ENCODE measurements at regions not wholly inside any gene's neighbourhood (a gene's known extent, or its start where the extent isn't known, plus 50 kb on each side); places are given as distances from the start of the nearest gene placed in this dataset.

DNA sequence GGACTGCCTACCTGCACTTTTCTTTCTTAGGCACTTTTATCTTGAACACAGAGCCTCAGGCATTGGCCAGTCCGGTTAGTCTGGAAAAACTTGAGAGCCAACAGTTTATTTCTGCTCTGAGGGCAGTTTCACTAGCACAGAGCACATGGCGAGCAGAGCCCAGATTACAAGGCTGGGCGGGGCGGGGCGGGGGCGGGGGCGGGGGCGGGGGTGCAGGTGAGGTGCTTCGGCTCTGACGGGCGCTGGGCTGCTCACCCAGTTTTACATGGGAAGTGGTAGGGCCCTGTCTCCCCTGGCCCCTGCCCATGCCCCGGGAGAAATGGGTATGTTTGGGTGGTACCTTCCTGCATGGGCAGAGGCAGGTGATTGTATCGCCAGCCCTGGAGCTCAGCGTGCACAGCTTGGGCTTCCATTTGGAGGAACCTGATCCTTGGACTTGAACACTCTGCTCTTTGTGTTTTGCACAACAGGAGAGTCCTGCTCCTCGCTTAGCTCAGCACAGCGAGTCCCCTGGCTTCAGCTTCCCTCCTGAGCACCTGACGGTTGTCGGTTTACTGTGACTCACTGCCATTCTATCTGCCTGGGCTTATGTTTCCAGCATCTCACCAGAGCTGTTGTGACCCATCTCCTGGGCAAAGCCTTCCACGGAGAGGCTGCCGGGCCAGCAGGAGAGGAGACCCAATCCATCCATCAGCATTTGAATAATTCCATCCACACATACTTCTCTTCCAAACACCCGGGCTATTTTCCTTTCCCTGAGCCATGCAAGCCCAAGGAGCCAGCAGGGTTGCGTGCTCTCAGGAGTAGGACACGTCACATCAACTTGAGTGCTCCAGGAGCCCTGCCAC, 108.5 kb downstream of the ARF6 start:
- Mint-ChIP-seq H3K9me3 (ENCODE audit: low read depth) (no peaks in the 10 kb centered on the region), H3K4me3 (peak overlapping the region; percentile 84), H3K4me1 (ENCODE audit: low read depth) (peaks cover 64% of the 10 kb centered on the region), H3K27me3 (no peaks in the 10 kb centered on the region), H3K27ac (peak overlapping the region; percentile 99), H3K36me3 (no peaks in the 10 kb centered on the region)

GRCh38 chr14:50001999-50002925, 109.4 kb downstream of the ARF6 start:
- peak overlapping the region; percentile 81 for H3K4me3 Mint-ChIP-seq
- no peaks in the 10 kb centered on the region for H3K9me3 Mint-ChIP-seq (ENCODE audit: low read depth)
- no peaks in the 10 kb centered on the region for H3K36me3 Mint-ChIP-seq
- no peaks in the 10 kb centered on the region for H3K27me3 Mint-ChIP-seq
- H3K4me1 Mint-ChIP-seq (ENCODE audit: low read depth): peaks cover 62% of the 10 kb centered on the region
- H3K27ac Mint-ChIP-seq: peak overlapping the region; percentile 99

- H3K4me3 Mint-ChIP-seq: peak overlapping the region; percentile 81
- H3K9me3 Mint-ChIP-seq (ENCODE audit: low read depth): no peaks in the 10 kb centered on the region
- peaks cover 56% of the 10 kb centered on the region for H3K4me1 Mint-ChIP-seq (ENCODE audit: low read depth)
- H3K27ac Mint-ChIP-seq: peak overlapping the region; percentile 99
- no peaks in the 10 kb centered on the region for H3K27me3 Mint-ChIP-seq
- no peaks in the 10 kb centered on the region for H3K36me3 Mint-ChIP-seq
These were observed 110.0 kb downstream of the ARF6 start for GRCh38 chr14:50002926-50003212.

DNA sequence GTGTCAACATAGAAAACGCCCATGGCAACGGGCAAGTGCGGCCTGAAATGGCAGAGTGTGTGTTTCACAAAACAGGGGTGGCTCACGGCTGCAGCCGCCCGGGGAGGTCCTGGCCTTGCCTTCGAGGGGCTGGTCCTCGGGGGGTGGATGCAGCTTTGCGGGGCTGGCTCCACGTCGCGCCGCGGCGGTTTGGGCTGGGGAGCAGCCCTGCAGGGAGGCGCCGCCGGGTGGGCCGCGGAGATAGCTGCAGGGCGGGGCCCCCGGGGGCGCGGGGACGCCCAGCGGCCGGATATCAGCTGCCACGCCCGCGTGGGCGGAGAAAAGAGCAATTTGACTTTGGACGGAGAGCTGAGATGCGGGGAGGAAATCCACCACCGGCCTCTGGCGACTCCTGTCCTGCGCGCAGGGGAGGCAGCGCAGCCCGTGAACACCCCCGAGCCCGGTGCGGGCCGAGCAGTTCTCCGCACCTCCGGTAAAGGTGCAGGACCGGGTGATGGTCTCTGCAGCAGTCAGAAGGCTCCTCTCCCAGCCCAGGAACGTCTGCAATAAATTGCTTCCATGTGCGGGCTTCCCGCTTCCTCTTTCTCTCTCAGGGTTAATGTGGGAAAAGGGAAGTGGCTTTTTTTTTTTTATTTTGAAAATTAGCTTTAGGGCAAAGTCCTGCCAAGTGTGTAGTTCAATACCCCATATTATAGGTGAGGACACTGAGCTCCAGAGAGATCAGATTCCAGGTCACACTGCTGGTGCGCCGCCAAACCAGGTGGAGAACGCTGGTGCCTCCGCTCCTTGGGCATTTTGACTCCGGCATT, 110.5 kb downstream of the ARF6 start:
- no peaks in the 10 kb centered on the region for H3K27me3 Mint-ChIP-seq
- peaks cover 52% of the 10 kb centered on the region for H3K4me1 Mint-ChIP-seq (ENCODE audit: low read depth)
- H3K27ac Mint-ChIP-seq: peak overlapping the region; percentile 99
- H3K4me3 Mint-ChIP-seq: peak overlapping the region; percentile 81
- H3K36me3 Mint-ChIP-seq: no peaks in the 10 kb centered on the region
- H3K9me3 Mint-ChIP-seq (ENCODE audit: low read depth): no peaks in the 10 kb centered on the region

DNA sequence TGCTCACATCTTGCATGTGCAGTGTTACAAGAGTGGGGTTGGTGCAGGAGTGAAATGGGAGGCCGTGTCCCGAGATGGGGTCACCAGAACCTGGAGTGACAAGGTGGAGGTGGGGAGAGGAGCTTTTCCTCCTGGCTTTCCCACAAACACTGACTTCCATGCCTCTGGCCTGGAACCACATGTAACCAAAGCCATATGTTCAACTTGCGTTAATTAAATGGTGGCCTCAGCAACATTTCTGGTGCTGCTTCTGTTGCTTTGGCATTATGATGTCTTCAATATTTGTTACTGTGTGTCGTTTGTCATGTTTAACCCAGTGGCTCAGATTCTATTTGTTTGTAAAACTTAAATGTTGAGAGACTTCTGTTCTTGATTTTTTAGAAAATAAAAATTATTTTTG, 110.2 kb downstream of the VCPKMT start:
- H3K27ac Mint-ChIP-seq: peak overlapping the region; percentile 46
- peaks cover 27% of the 10 kb centered on the region for H3K4me1 Mint-ChIP-seq (ENCODE audit: low read depth)
- no peaks in the 10 kb centered on the region for H3K9me3 Mint-ChIP-seq (ENCODE audit: low read depth)
- no peak overlapping the region for H3K4me3 Mint-ChIP-seq
- H3K27me3 Mint-ChIP-seq: no peaks in the 10 kb centered on the region
- peaks cover 12% of the 10 kb centered on the region for H3K36me3 Mint-ChIP-seq

- Mint-ChIP-seq H3K27ac (no peak overlapping the region), H3K27me3 (no peaks in the 10 kb centered on the region), H3K4me3 (no peak overlapping the region), H3K36me3 (peaks cover 15% of the 10 kb centered on the region), H3K4me1 (ENCODE audit: low read depth) (peaks cover 17% of the 10 kb centered on the region), H3K9me3 (ENCODE audit: low read depth) (no peaks in the 10 kb centered on the region)
These were observed 109.1 kb downstream of the VCPKMT start for GRCh38 chr14:50007123-50007903.

GRCh38 chr14:50008562-50008961, 107.8 kb downstream of the VCPKMT start:
- Mint-ChIP-seq H3K27me3 (no peaks in the 10 kb centered on the region), H3K36me3 (peaks cover 15% of the 10 kb centered on the region), H3K4me1 (ENCODE audit: low read depth) (peaks cover 11% of the 10 kb centered on the region), H3K27ac (no peak overlapping the region), H3K9me3 (ENCODE audit: low read depth) (no peaks in the 10 kb centered on the region), H3K4me3 (no peak overlapping the region)

DNA sequence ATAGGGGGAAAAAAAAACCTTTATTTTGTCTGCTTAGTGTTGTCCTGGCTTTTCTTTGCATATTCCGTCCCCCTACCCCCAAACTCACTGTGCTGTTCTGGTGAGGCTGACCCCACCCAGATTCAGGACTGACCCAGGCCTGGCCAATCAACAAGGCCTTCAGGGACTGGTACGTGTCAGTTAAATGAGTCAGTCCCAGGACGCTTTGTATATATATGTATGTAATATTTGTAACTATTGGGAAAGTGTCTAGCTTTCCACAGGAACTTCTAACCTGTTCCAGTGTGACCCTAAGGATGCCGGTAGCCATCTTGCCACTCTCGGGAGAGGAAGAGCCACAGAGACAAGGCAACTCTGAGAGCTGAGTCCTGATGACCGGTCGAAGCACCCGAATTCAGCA, 107.4 kb downstream of the VCPKMT start:
- H3K27ac Mint-ChIP-seq: peak overlapping the region; percentile 58
- peaks cover 7% of the 10 kb centered on the region for H3K4me1 Mint-ChIP-seq (ENCODE audit: low read depth)
- H3K36me3 Mint-ChIP-seq: peaks cover 15% of the 10 kb centered on the region

GRCh38 chr14:50010752-50011151, 105.6 kb downstream of the VCPKMT start:
- Mint-ChIP-seq H3K9me3 (ENCODE audit: low read depth) (no peaks in the 10 kb centered on the region), H3K4me3 (no peak overlapping the region), H3K36me3 (peaks cover 15% of the 10 kb centered on the region), H3K27me3 (no peaks in the 10 kb centered on the region), H3K4me1 (ENCODE audit: low read depth) (peaks cover 3% of the 10 kb centered on the region), H3K27ac (peak overlapping the region; percentile 29)

More for the DNA sequence above, 107.4 kb downstream of the VCPKMT start:
- no peaks in the 10 kb centered on the region for H3K9me3 Mint-ChIP-seq (ENCODE audit: low read depth)
- no peak overlapping the region for H3K4me3 Mint-ChIP-seq
- no peaks in the 10 kb centered on the region for H3K27me3 Mint-ChIP-seq

DNA sequence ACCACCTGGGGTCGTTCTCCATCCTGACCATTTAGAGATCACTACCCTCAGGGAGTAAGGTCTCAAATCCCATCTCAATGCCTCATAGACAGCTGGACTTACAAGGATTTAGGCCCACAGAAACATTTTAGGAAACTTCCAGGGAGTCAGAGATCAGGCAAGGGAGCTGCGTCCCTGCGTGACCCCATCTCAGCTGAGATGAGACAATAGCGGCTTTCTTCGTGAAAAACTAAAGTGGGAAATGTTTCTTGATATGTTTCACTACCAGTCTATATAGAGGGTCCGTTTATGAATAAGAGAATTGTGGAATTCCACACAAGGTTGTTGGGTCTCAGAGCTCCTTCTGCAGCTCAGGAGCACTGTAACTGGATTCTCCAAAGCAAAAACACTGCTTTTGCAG, 105.1 kb downstream of the VCPKMT start:
- no peaks in the 10 kb centered on the region for H3K9me3 Mint-ChIP-seq (ENCODE audit: low read depth)
- no peak overlapping the region for H3K4me3 Mint-ChIP-seq
- H3K4me1 Mint-ChIP-seq (ENCODE audit: low read depth): peaks cover 7% of the 10 kb centered on the region
- H3K36me3 Mint-ChIP-seq: peaks cover 15% of the 10 kb centered on the region
- no peak overlapping the region for H3K27ac Mint-ChIP-seq
- H3K27me3 Mint-ChIP-seq: no peaks in the 10 kb centered on the region

DNA sequence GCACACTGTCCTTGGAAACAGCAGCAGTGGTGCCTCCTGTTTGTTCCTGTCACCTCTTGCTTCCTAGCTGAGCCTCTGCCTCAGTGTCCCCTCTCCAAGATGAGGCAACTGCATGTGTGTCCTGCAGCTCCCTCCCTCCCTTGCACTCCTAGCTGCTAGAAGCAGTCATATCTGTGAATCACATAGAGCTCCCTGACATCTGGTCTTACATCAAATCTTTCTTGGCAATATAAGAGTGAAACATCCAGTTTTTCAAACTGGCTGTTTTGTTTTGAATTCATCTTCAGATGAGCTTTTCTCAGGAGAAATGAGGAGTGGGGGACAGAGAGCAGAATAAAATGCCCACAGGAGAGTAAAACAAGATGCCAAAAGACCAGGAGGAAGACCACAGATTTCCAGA, 103.7 kb downstream of the VCPKMT start:
- Mint-ChIP-seq H3K27ac (peak overlapping the region; percentile 41), H3K27me3 (no peaks in the 10 kb centered on the region), H3K9me3 (ENCODE audit: low read depth) (no peaks in the 10 kb centered on the region), H3K4me3 (no peak overlapping the region), H3K4me1 (ENCODE audit: low read depth) (peaks cover 10% of the 10 kb centered on the region), H3K36me3 (peaks cover 15% of the 10 kb centered on the region)

DNA sequence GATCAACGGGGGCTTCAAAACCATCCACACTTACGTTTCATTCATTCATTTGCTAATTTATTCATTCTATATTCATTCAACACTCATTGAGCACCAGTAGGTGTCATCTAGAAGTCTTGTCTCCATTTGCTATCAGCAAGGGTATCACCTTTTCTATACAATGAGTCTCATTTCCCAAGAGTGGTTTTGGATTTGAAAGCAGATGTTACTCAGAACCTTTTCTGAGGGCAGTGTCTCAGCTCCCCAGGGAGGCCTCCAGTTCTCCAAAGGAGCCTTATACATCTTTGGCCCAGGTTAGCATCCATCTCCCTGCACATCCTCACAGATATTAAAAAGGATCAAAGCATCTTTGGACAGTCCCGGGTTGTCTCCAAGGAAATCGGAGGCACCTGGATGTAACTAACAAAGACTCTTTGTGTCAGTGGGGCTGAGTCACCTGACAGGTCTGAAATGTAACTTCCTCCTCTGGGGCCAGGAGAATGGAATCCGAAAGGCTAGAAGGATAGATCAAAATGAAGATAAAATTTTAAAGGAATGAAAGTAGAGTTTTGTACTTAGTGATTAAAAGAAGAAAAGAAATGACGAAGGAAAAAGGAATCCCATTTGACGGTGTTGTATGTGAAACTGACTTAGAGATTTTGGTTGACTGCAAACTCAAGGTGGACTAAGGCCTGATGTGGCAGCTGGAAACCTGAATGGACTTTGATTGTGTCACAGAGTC, 103.0 kb downstream of the VCPKMT start:
- H3K27me3 Mint-ChIP-seq: no peaks in the 10 kb centered on the region
- no peak overlapping the region for H3K4me3 Mint-ChIP-seq
- peaks cover 15% of the 10 kb centered on the region for H3K36me3 Mint-ChIP-seq
- H3K27ac Mint-ChIP-seq: peak overlapping the region; percentile 64
- H3K4me1 Mint-ChIP-seq (ENCODE audit: low read depth): peaks cover 10% of the 10 kb centered on the region
- H3K9me3 Mint-ChIP-seq (ENCODE audit: low read depth): no peaks in the 10 kb centered on the region

- H3K36me3 Mint-ChIP-seq: peaks cover 12% of the 10 kb centered on the region
- H3K4me3 Mint-ChIP-seq: no peak overlapping the region
- no peak overlapping the region for H3K27ac Mint-ChIP-seq
- H3K27me3 Mint-ChIP-seq: no peaks in the 10 kb centered on the region
- peaks cover 11% of the 10 kb centered on the region for H3K4me1 Mint-ChIP-seq (ENCODE audit: low read depth)
- H3K9me3 Mint-ChIP-seq (ENCODE audit: low read depth): no peaks in the 10 kb centered on the region
These were observed 102.4 kb downstream of the VCPKMT start for GRCh38 chr14:50013934-50014333.
